ENCODE measurements at regions not wholly inside any gene's neighbourhood (a gene's known extent, or its start where the extent isn't known, plus 50 kb on each side); places are given as distances from the start of the nearest gene placed in this dataset.

- Histone ChIP-seq H3K27ac (ENCODE audit: low read length) (no peak overlapping the region), H3K4me3 (ENCODE audit: low read length) (no peak overlapping the region), H3K9me3 (ENCODE audit: control insufficient read depth, insufficient read depth, low read length) (no peaks in the 10 kb centered on the region), H3K27me3 (ENCODE audit: control insufficient read depth, insufficient read depth, low read length) (no peaks in the 10 kb centered on the region), H3K36me3 (ENCODE audit: control insufficient read depth, insufficient read depth, low read length) (no peaks in the 10 kb centered on the region), H3K4me1 (ENCODE audit: control insufficient read depth, insufficient read depth, low read length) (no peaks in the 10 kb centered on the region)
- intact Hi-C loops (cut with micrococcal nuclease), result no loop called here
- no peak overlapping the region for H3K27ac Mint-ChIP-seq
- H3K27me3 Mint-ChIP-seq (ENCODE audit: low read depth in 2 of 2), result no peaks in the 10 kb centered on the region
- H3K36me3 Mint-ChIP-seq, result no peaks in the 10 kb centered on the region
- H3K4me1 Mint-ChIP-seq, result no peaks in the 10 kb centered on the region
- TF ChIP-seq, protein P1, sequence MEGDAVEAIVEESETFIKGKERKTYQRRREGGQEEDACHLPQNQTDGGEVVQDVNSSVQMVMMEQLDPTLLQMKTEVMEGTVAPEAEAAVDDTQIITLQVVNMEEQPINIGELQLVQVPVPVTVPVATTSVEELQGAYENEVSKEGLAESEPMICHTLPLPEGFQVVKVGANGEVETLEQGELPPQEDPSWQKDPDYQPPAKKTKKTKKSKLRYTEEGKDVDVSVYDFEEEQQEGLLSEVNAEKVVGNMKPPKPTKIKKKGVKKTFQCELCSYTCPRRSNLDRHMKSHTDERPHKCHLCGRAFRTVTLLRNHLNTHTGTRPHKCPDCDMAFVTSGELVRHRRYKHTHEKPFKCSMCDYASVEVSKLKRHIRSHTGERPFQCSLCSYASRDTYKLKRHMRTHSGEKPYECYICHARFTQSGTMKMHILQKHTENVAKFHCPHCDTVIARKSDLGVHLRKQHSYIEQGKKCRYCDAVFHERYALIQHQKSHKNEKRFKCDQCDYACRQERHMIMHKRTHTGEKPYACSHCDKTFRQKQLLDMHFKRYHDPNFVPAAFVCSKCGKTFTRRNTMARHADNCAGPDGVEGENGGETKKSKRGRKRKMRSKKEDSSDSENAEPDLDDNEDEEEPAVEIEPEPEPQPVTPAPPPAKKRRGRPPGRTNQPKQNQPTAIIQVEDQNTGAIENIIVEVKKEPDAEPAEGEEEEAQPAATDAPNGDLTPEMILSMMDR (IDR thresholded peaks at IDR 0.05), result no peak
- ATAC-seq (no peak), DNase-seq (no peak)
- no peak overlapping the region for H3K4me3 Mint-ChIP-seq
- H3K9me3 Mint-ChIP-seq, result peaks cover 8 to 12% of the 10 kb centered on the region in 2 donors
- WGBS (ENCODE audit: insufficient coverage), result 89% methylated on average over 1 of the region's 2 CpGs
These were observed 453.9 kb downstream of the WDR72 start for GRCh38 chr15:53305554-53305953.

DNA sequence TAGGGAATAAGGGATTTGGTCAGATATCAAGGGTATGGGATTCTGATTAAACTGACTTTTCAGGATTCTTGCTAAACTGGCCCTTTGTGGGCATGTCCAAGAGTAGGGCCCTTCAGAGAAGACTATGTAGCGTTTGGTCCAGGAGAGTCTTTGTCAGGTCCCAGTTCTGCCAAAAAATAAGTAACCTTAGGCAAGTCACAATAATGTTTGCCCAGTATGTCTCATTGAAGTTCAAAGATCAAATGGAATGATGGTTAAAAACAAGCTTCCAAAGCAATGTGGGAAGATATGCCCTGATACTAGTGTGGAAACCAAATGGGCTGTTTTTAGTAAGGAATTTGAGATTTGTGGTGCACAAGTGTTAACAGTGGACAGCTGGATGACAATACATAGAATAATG is 454.4 kb downstream of the WDR72 start:
- Histone ChIP-seq H3K4me3 (ENCODE audit: low read length) (no peak overlapping the region), H3K9me3 (ENCODE audit: control insufficient read depth, insufficient read depth, low read length) (no peaks in the 10 kb centered on the region), H3K36me3 (ENCODE audit: control insufficient read depth, insufficient read depth, low read length) (no peaks in the 10 kb centered on the region), H3K27me3 (ENCODE audit: control insufficient read depth, insufficient read depth, low read length) (no peaks in the 10 kb centered on the region), H3K27ac (ENCODE audit: low read length) (no peak overlapping the region), H3K4me1 (ENCODE audit: control insufficient read depth, insufficient read depth, low read length) (no peaks in the 10 kb centered on the region)
- Mint-ChIP-seq H3K27ac (no peak overlapping the region), H3K9me3 (peaks cover 6 to 12% of the 10 kb centered on the region in 2 donors), H3K4me1 (no peaks in the 10 kb centered on the region), H3K36me3 (no peaks in the 10 kb centered on the region), H3K4me3 (no peak overlapping the region), H3K27me3 (ENCODE audit: low read depth in 2 of 2) (no peaks in the 10 kb centered on the region)
- TF ChIP-seq, protein P1 (IDR thresholded peaks at IDR 0.05), result no peak
- 85% methylated on average over 1 of the region's 1 CpG for WGBS (ENCODE audit: insufficient coverage)
- intact Hi-C loops (cut with micrococcal nuclease), result no loop called here
- DNase-seq (no peak), ATAC-seq (no peak)

- no peaks in the 10 kb centered on the region for H3K4me1 Mint-ChIP-seq
- H3K36me3 Mint-ChIP-seq, result no peaks in the 10 kb centered on the region
- no peaks in the 10 kb centered on the region for H3K27me3 Mint-ChIP-seq (ENCODE audit: low read depth in 2 of 2)
- Histone ChIP-seq H3K9me3 (ENCODE audit: control insufficient read depth, insufficient read depth, low read length) (no peaks in the 10 kb centered on the region), H3K4me3 (ENCODE audit: low read length) (no peak overlapping the region), H3K27me3 (ENCODE audit: control insufficient read depth, insufficient read depth, low read length) (no peaks in the 10 kb centered on the region), H3K27ac (ENCODE audit: low read length) (no peak overlapping the region), H3K36me3 (ENCODE audit: control insufficient read depth, insufficient read depth, low read length) (no peaks in the 10 kb centered on the region), H3K4me1 (ENCODE audit: control insufficient read depth, insufficient read depth, low read length) (no peaks in the 10 kb centered on the region)
- no peak overlapping the region for H3K27ac Mint-ChIP-seq
- H3K9me3 Mint-ChIP-seq, result peaks cover 5 to 11% of the 10 kb centered on the region in 2 donors
- no peak overlapping the region for H3K4me3 Mint-ChIP-seq
- ATAC-seq, result no peak
- intact Hi-C loops (cut with micrococcal nuclease), result no loop called here
- no peak for DNase-seq
- TF ChIP-seq, protein P1 (IDR thresholded peaks at IDR 0.05), result no peak
- WGBS (ENCODE audit: insufficient coverage), result 97% methylated on average over 4 of the region's 4 CpGs
These were observed 461.6 kb downstream of the WDR72 start for GRCh38 chr15:53297828-53298227.

DNA sequence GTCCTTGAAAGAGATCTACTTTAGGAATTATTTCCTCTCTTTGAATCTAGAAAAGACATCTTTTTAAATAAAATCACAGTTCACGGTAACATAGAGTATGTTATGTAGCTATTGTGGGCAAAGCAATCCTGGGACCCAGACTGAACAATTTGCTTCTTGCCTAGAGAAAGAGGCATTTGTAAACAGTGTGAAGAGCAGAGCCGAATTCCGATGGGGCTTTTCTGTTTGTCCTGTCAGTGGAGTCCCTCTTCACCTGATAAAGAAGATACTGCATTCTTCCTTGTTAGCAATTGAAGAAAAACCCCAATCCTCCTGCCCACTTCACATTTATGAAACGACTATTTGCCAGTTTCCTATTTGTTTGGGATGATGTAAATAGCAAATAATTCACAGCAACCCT is 462.9 kb downstream of the WDR72 start:
- intact Hi-C loops (cut with micrococcal nuclease), result no loop called here
- peaks cover 2 to 8% of the 10 kb centered on the region in 2 donors for H3K9me3 Mint-ChIP-seq
- DNase-seq, result no peak

More for the DNA sequence above, 462.9 kb downstream of the WDR72 start:
- Mint-ChIP-seq H3K27me3 (ENCODE audit: low read depth in 2 of 2) (no peaks in the 10 kb centered on the region), H3K27ac (no peak overlapping the region), H3K4me3 (no peak overlapping the region), H3K4me1 (no peaks in the 10 kb centered on the region), H3K36me3 (no peaks in the 10 kb centered on the region)
- Histone ChIP-seq H3K36me3 (ENCODE audit: control insufficient read depth, insufficient read depth, low read length) (no peaks in the 10 kb centered on the region), H3K4me1 (ENCODE audit: control insufficient read depth, insufficient read depth, low read length) (no peaks in the 10 kb centered on the region), H3K9me3 (ENCODE audit: control insufficient read depth, insufficient read depth, low read length) (no peaks in the 10 kb centered on the region), H3K4me3 (ENCODE audit: low read length) (no peak overlapping the region), H3K27ac (ENCODE audit: low read length) (no peak overlapping the region), H3K27me3 (ENCODE audit: control insufficient read depth, insufficient read depth, low read length) (no peaks in the 10 kb centered on the region)
- WGBS (ENCODE audit: insufficient coverage), result 81% methylated on average over 3 of the region's 4 CpGs
- ATAC-seq, result no peak
- TF ChIP-seq, protein P1 (IDR thresholded peaks at IDR 0.05), result no peak

All from natural killer cell (primary cell).